ENCODE measurements at regions not wholly inside any gene's neighbourhood (a gene's known extent, or its start where the extent isn't known, plus 50 kb on each side); places are given as distances from the start of the nearest gene placed in this dataset.

- Histone ChIP-seq H3K4me1 (ENCODE audit: insufficient read depth, poor library complexity, severe bottlenecking) (no peaks in the 10 kb centered on the region), H3K4me3 (ENCODE audit: severe bottlenecking) (no peak overlapping the region), H3K36me3 (ENCODE audit: low read depth) (no peaks in the 10 kb centered on the region), H3K27ac (ENCODE audit: poor library complexity, severe bottlenecking) (no peak overlapping the region), H3K9me3 (ENCODE audit: severe bottlenecking) (no peaks in the 10 kb centered on the region), H3K27me3 (ENCODE audit: insufficient read depth, poor library complexity, severe bottlenecking) (peaks cover 58% of the 10 kb centered on the region)
- TF ChIP-seq, protein P1, sequence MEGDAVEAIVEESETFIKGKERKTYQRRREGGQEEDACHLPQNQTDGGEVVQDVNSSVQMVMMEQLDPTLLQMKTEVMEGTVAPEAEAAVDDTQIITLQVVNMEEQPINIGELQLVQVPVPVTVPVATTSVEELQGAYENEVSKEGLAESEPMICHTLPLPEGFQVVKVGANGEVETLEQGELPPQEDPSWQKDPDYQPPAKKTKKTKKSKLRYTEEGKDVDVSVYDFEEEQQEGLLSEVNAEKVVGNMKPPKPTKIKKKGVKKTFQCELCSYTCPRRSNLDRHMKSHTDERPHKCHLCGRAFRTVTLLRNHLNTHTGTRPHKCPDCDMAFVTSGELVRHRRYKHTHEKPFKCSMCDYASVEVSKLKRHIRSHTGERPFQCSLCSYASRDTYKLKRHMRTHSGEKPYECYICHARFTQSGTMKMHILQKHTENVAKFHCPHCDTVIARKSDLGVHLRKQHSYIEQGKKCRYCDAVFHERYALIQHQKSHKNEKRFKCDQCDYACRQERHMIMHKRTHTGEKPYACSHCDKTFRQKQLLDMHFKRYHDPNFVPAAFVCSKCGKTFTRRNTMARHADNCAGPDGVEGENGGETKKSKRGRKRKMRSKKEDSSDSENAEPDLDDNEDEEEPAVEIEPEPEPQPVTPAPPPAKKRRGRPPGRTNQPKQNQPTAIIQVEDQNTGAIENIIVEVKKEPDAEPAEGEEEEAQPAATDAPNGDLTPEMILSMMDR (IDR thresholded peaks at IDR 0.05; ENCODE audit: poor library complexity, severe bottlenecking), result no peak
- DNase-seq (ENCODE audit: low spot score) (no peak), ATAC-seq (ENCODE audit: low read depth) (no peak)
These were observed 287.0 kb upstream of the TMEM161B start for GRCh38 chr5:88555674-88556073.

- no peaks in the 10 kb centered on the region for H3K9me3 ChIP-seq (ENCODE audit: severe bottlenecking)
- no peaks in the 10 kb centered on the region for H3K36me3 ChIP-seq (ENCODE audit: low read depth)
- H3K27me3 ChIP-seq (ENCODE audit: insufficient read depth, poor library complexity, severe bottlenecking), result peaks cover 59% of the 10 kb centered on the region
- TF ChIP-seq, protein P1 (IDR thresholded peaks at IDR 0.05; ENCODE audit: poor library complexity, severe bottlenecking), result no peak
- H3K4me3 ChIP-seq (ENCODE audit: severe bottlenecking), result no peak overlapping the region
- no peak overlapping the region for H3K27ac ChIP-seq (ENCODE audit: poor library complexity, severe bottlenecking)
- H3K4me1 ChIP-seq (ENCODE audit: insufficient read depth, poor library complexity, severe bottlenecking), result no peaks in the 10 kb centered on the region
- DNase-seq (ENCODE audit: low spot score), result no peak
- no peak for ATAC-seq (ENCODE audit: low read depth)
These were observed 285.3 kb upstream of the TMEM161B start for GRCh38 chr5:88553986-88554385.

- no peak overlapping the region for H3K27ac ChIP-seq (ENCODE audit: poor library complexity, severe bottlenecking)
These were observed 284.7 kb upstream of the TMEM161B start for GRCh38 chr5:88553136-88553875.

GRCh38 chr5:88552426-88552825, 283.8 kb upstream of the TMEM161B start:
- no peaks in the 10 kb centered on the region for H3K4me1 ChIP-seq (ENCODE audit: insufficient read depth, poor library complexity, severe bottlenecking)
- DNase-seq (ENCODE audit: low spot score) (no peak), ATAC-seq (ENCODE audit: low read depth) (no peak)
- H3K27ac ChIP-seq (ENCODE audit: poor library complexity, severe bottlenecking), result no peak overlapping the region
- H3K4me3 ChIP-seq (ENCODE audit: severe bottlenecking), result no peak overlapping the region
- H3K9me3 ChIP-seq (ENCODE audit: severe bottlenecking), result no peaks in the 10 kb centered on the region
- peaks cover 49% of the 10 kb centered on the region for H3K27me3 ChIP-seq (ENCODE audit: insufficient read depth, poor library complexity, severe bottlenecking)
- TF ChIP-seq, protein P1 (IDR thresholded peaks at IDR 0.05; ENCODE audit: poor library complexity, severe bottlenecking), result no peak
- no peaks in the 10 kb centered on the region for H3K36me3 ChIP-seq (ENCODE audit: low read depth)

More at GRCh38 chr5:88553136-88553875, 284.7 kb upstream of the TMEM161B start:
- TF ChIP-seq, protein P1 (IDR thresholded peaks at IDR 0.05; ENCODE audit: poor library complexity, severe bottlenecking), result no peak
- ATAC-seq (ENCODE audit: low read depth) (no peak), DNase-seq (ENCODE audit: low spot score) (no peak)
- no peaks in the 10 kb centered on the region for H3K9me3 ChIP-seq (ENCODE audit: severe bottlenecking)
- H3K4me1 ChIP-seq (ENCODE audit: insufficient read depth, poor library complexity, severe bottlenecking), result no peaks in the 10 kb centered on the region
- H3K27me3 ChIP-seq (ENCODE audit: insufficient read depth, poor library complexity, severe bottlenecking), result peaks cover 56% of the 10 kb centered on the region
- no peak overlapping the region for H3K4me3 ChIP-seq (ENCODE audit: severe bottlenecking)
- no peaks in the 10 kb centered on the region for H3K36me3 ChIP-seq (ENCODE audit: low read depth)

DNA sequence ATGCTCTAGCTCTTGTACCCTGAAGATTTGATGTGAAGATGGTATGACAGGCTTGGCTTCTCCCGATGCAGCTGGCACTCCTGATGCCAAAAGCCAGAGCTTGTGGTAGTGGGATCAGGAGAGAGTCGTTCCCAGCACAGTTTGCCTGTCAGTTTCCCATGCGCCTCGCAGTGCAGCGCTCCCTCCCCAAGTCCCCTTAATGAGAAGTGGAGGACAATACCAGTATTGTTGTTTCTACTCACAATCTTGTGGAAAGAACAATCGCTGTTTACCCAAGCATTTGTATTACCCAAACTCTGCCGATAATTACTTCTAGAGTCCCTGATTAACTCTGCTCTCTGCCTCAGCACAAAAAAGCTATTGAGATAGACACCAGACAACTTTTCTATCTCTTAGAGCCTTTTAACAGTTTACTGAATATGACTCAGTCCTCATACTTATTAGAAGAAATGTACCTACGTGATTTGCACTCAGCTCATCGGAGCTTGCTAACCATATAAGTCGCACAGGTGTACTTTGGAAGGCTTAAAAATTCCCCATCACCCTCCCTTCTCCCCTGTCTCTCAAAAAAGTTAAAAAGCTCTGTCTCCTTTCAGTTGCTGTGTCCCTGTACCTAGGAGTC, 283.2 kb upstream of the TMEM161B start:
- ATAC-seq (ENCODE audit: low read depth), result peak; percentile 23; the same call in 1 of the 3 replicates
- TF ChIP-seq, protein P1 (IDR thresholded peaks at IDR 0.05; ENCODE audit: poor library complexity, severe bottlenecking), result no peak
- H3K27me3 ChIP-seq (ENCODE audit: insufficient read depth, poor library complexity, severe bottlenecking), result peaks cover 44% of the 10 kb centered on the region
- no peaks in the 10 kb centered on the region for H3K36me3 ChIP-seq (ENCODE audit: low read depth)
- no peaks in the 10 kb centered on the region for H3K9me3 ChIP-seq (ENCODE audit: severe bottlenecking)
- H3K4me3 ChIP-seq (ENCODE audit: severe bottlenecking), result no peak overlapping the region
- DNase-seq (ENCODE audit: low spot score), result no peak
- no peak overlapping the region for H3K27ac ChIP-seq (ENCODE audit: poor library complexity, severe bottlenecking)
- H3K4me1 ChIP-seq (ENCODE audit: insufficient read depth, poor library complexity, severe bottlenecking), result no peaks in the 10 kb centered on the region

Measured in RWPE2 (cell line).